SIG-M5 treated with dmso at 0.1 percent for 504 hours (cell line): ENCODE measurements at regions not wholly inside any gene's neighbourhood (a gene's known extent, or its start where the extent isn't known, plus 50 kb on each side); places are given as distances from the start of the nearest gene placed in this dataset.
"Not testable (repeated sequence)": the region's sequence is repeated elsewhere in the genome, so short reads cannot be mapped to it uniquely, and the experiment has no call there.

Experiments used
- DNase-seq: peaks from one replicate; lab custom pipeline; 2025; ENCODE audit not compliant: unreplicated experiment; lab: John Stamatoyannopoulos, UW

GRCh38 chr20:56723331-56723730 is 94.2 kb downstream of the TFAP2C start:
- DNase-seq = no peak

GRCh38 chr20:56724241-56724757 is 95.2 kb downstream of the TFAP2C start:
- no peak for DNase-seq

GRCh38 chr20:56730003-56730402 is 100.9 kb downstream of the TFAP2C start:
- DNase-seq = no peak

GRCh38 chr20:56730996-56731395 is 101.9 kb downstream of the TFAP2C start:
- no peak for DNase-seq

GRCh38 chr20:56731476-56731875 is 102.4 kb downstream of the TFAP2C start:
- DNase-seq = no peak

- DNase-seq = no peak
Measured at GRCh38 chr20:56733967-56734366, 104.9 kb downstream of the TFAP2C start.

- DNase-seq = no peak
Measured at GRCh38 chr20:56735084-56735642, 106.1 kb downstream of the TFAP2C start.

GRCh38 chr20:56736285-56736857 is 107.3 kb downstream of the TFAP2C start:
- DNase-seq = no peak

- not testable (repeated sequence) for DNase-seq
Measured at GRCh38 chr20:56744325-56744821, 115.3 kb downstream of the TFAP2C start.

GRCh38 chr20:56748476-56749377 is 119.6 kb downstream of the TFAP2C start:
- peak; percentile 29 for DNase-seq

- no peak for DNase-seq
Measured at GRCh38 chr20:56750430-56750829, 121.3 kb downstream of the TFAP2C start.

GRCh38 chr20:56752274-56752673 is 123.2 kb downstream of the TFAP2C start:
- peak; percentile 38 for DNase-seq

GRCh38 chr20:56755201-56755600 is 126.1 kb downstream of the TFAP2C start:
- DNase-seq = no peak

GRCh38 chr20:56756658-56757057 is 127.6 kb downstream of the TFAP2C start:
- DNase-seq = not testable (repeated sequence)

GRCh38 chr20:56758706-56759105 is 129.6 kb downstream of the TFAP2C start:
- peak; percentile 50 for DNase-seq

GRCh38 chr20:56759741-56760278 is 130.7 kb downstream of the TFAP2C start:
- no peak for DNase-seq

GRCh38 chr20:56760610-56761009 is 131.5 kb downstream of the TFAP2C start:
- no peak for DNase-seq

GRCh38 chr20:56761393-56761792 is 132.3 kb downstream of the TFAP2C start:
- no peak for DNase-seq

- no peak for DNase-seq
Measured at GRCh38 chr20:56762401-56762800, 133.3 kb downstream of the TFAP2C start.

GRCh38 chr20:56762829-56763228 is 133.7 kb downstream of the TFAP2C start:
- DNase-seq = no peak

GRCh38 chr20:56764671-56765070 is 135.6 kb downstream of the TFAP2C start:
- no peak for DNase-seq
